CD4-positive, alpha-beta T cell (primary cell): ENCODE measurements at regions not wholly inside any gene's neighbourhood (a gene's known extent, or its start where the extent isn't known, plus 50 kb on each side); places are given as distances from the start of the nearest gene placed in this dataset.
"Not testable (repeated sequence)": the region's sequence is repeated elsewhere in the genome, so short reads cannot be mapped to it uniquely, and the experiment has no call there.

Experiments used
- ATAC-seq: fragments of 200-7000 bp; cut with Tn5 transposase; one replicate; pipeline ENCODE4 v1.10.0; 2022; ENCODE audit warnings: mild to moderate bottlenecking; ENCODE audit not compliant: poor library complexity
- CTCF ChIA-PET: fragments of 350-600 bp; sonication (Branson Sonifier 250); formaldehyde crosslinking; loops from one replicate; lab custom pipeline; 2021; ENCODE audit warnings: antibody characterized with exemption, inconsistent platforms; lab: Charles Lee
- POLR2A ChIA-PET: fragments of 350-600 bp; sonication (Branson Sonifier 250); formaldehyde crosslinking; loops from one replicate; lab custom pipeline; 2021; ENCODE audit warnings: antibody characterized with exemption, inconsistent platforms; lab: Charles Lee
- DNase-seq, 14 experiments: peaks; one replicate each; pipeline ENCODE4 v3.0.0-alpha.2; 2013 to 2020; ENCODE audit warnings: mixed read lengths in 2 of 14
- H3K27ac ChIP-seq, 2 donors: one replicate each; pipeline versions ENCODE4 v1.5.1 to v1.7.0; 2013; ENCODE audit warnings: low read length in 2 of 2, low read depth in 1 of 2, mild to moderate bottlenecking in 1 of 2
- H3K27me3 ChIP-seq, 2 experiments: 1 replicate in 1 of 2; 2 replicates in 1 of 2; pipeline versions ENCODE4 v1.6.1 to v1.7.0; 2013; ENCODE audit warnings: low read length in 2 of 2, control low read depth in 1 of 2, mild to moderate bottlenecking in 1 of 2, moderate library complexity in 1 of 2; ENCODE audit not compliant: insufficient read depth in 2 of 2, control insufficient read depth in 1 of 2
- H3K36me3 ChIP-seq: one replicate; pipeline ENCODE4 v1.6.1; 2013; ENCODE audit warnings: low read length, control low read depth; ENCODE audit not compliant: insufficient read depth
- H3K4me1 ChIP-seq: one replicate; pipeline ENCODE4 v1.6.1; 2013; ENCODE audit warnings: low read length, control low read depth; ENCODE audit not compliant: insufficient read depth
- H3K4me3 ChIP-seq: one replicate; pipeline ENCODE4 v1.5.1; 2013; ENCODE audit warnings: mild to moderate bottlenecking, low read length, moderate library complexity
- H3K9me3 ChIP-seq, 2 experiments: 1 replicate in 1 of 2; 2 replicates in 1 of 2; pipeline versions ENCODE4 v1.6.1 to v1.7.0; 2013; ENCODE audit warnings: low read length in 2 of 2, mild to moderate bottlenecking in 2 of 2, control low read depth in 1 of 2, moderate library complexity in 1 of 2; ENCODE audit not compliant: control insufficient read depth in 1 of 2, insufficient read depth in 1 of 2
- H3K27ac Mint-ChIP-seq: one replicate; pipeline ENCODE4 v1.8.0; 2020; ENCODE audit warnings: mixed read lengths
- H3K27me3 Mint-ChIP-seq: one replicate; pipeline ENCODE4 v1.8.0; 2021; ENCODE audit warnings: mixed read lengths
- H3K36me3 Mint-ChIP-seq: one replicate; pipeline ENCODE4 v1.8.0; 2021; ENCODE audit warnings: low read depth, mixed read lengths
- H3K4me1 Mint-ChIP-seq: one replicate; pipeline ENCODE4 v1.8.0; 2021; ENCODE audit warnings: low read depth, mixed read lengths
- H3K4me3 Mint-ChIP-seq: one replicate; pipeline ENCODE4 v1.8.0; 2020; ENCODE audit warnings: mild to moderate bottlenecking, mixed read lengths
- H3K9me3 Mint-ChIP-seq: one replicate; pipeline ENCODE4 v1.8.0; 2020; ENCODE audit warnings: mixed read lengths
- intact Hi-C, 2 experiments: fragments of 100-400 bp; cut with DNase I in 1 of 2; cut with micrococcal nuclease in 1 of 2; formaldehyde crosslinking; loops; one replicate each; pipeline versions ENCODE4 v1.15.1 to v1.9.0; 2023 to 2025; cut with DNase I, micrococcal nuclease
- TF ChIP-seq, protein P1 (sequence below): fragments of 200-600 bp; IDR thresholded peaks from one replicate; pipeline ENCODE4 v1.8.0; 2022; ENCODE audit warnings: antibody characterized with exemption, mild to moderate bottlenecking

DNA sequence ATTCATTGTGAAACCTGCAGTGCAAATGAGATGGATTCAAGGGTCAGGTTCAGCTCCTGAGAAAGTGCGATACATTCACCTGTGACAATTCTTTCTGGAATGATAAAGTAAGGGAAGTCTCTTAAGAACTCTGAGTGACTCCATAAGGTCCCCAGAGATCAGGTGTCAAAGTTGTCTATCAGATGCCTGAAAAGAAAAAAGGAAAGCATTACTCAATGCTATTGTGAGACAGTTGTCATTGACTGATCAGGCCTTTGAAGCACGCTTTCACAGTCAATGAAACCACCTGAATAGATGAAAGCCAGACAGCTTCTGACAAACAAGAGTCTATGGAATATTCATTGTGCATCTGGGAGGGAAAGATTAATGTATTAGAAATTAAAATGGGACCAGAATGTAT lies 252.7 kb upstream of the GALNT5 start:
- Histone ChIP-seq H3K4me3 (no peak overlapping the region), H3K4me1 (no peaks in the 10 kb centered on the region), H3K9me3 (no peaks in the 10 kb centered on the region), H3K36me3 (no peaks in the 10 kb centered on the region), H3K27me3 (no peaks in the 10 kb centered on the region), H3K27ac (no peak overlapping the region)
- intact Hi-C loops, result no loop called here
- ChIA-PET CTCF (no interaction called here), POLR2A (no interaction called here)
- Mint-ChIP-seq H3K27ac (no peak overlapping the region), H3K4me1 (no peaks in the 10 kb centered on the region), H3K27me3 (no peaks in the 10 kb centered on the region), H3K4me3 (no peak overlapping the region), H3K9me3 (no peaks in the 10 kb centered on the region), H3K36me3 (no peaks in the 10 kb centered on the region)
- TF ChIP-seq, protein P1, sequence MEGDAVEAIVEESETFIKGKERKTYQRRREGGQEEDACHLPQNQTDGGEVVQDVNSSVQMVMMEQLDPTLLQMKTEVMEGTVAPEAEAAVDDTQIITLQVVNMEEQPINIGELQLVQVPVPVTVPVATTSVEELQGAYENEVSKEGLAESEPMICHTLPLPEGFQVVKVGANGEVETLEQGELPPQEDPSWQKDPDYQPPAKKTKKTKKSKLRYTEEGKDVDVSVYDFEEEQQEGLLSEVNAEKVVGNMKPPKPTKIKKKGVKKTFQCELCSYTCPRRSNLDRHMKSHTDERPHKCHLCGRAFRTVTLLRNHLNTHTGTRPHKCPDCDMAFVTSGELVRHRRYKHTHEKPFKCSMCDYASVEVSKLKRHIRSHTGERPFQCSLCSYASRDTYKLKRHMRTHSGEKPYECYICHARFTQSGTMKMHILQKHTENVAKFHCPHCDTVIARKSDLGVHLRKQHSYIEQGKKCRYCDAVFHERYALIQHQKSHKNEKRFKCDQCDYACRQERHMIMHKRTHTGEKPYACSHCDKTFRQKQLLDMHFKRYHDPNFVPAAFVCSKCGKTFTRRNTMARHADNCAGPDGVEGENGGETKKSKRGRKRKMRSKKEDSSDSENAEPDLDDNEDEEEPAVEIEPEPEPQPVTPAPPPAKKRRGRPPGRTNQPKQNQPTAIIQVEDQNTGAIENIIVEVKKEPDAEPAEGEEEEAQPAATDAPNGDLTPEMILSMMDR, result no peak
- no peak for DNase-seq
- no peak for ATAC-seq

DNA sequence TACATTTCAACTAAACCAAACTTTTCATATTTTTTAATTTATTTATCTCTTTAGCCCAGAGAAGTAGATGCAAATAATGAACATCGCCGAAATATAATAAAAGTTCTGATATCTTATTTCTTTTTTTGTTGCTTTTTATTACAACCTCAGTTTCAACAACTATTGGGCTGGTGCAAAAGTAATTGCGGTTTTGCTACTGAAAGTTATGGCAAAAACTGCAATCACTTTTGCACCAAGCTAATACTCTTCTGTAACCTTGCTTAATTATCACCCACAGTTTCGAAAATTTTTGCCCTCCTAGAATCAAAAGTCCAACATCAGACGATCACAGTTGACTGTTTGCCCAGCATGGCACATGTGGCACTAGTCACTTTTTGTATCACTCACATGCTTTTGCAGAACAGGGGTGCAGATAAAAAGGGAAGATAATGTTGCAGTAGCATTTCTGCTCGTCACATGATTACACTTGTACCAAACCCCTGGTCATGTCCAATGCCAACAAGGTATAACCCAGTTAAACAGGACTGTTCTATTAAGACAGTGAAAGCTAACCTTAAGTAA lies 242.4 kb upstream of the GALNT5 start:
- Mint-ChIP-seq H3K27ac (no peak overlapping the region), H3K36me3 (no peaks in the 10 kb centered on the region), H3K4me1 (no peaks in the 10 kb centered on the region), H3K9me3 (no peaks in the 10 kb centered on the region), H3K27me3 (no peaks in the 10 kb centered on the region), H3K4me3 (no peak overlapping the region)
- TF ChIP-seq, protein P1, result no peak
- ATAC-seq, result no peak
- POLR2A ChIA-PET, result no interaction called here
- Histone ChIP-seq H3K27ac (no peak overlapping the region), H3K9me3 (no peaks in the 10 kb centered on the region), H3K4me3 (no peak overlapping the region), H3K27me3 (no peaks in the 10 kb centered on the region), H3K4me1 (no peaks in the 10 kb centered on the region), H3K36me3 (no peaks in the 10 kb centered on the region)
- CTCF ChIA-PET, result interaction anchor here (0.5 kb wide), 1 partner anchor 25 kb away, joined by 3 read pairs; no protein-coding TSS in a partner anchor
- intact Hi-C loops, result no loop called here
- DNase-seq, result no peak

DNA sequence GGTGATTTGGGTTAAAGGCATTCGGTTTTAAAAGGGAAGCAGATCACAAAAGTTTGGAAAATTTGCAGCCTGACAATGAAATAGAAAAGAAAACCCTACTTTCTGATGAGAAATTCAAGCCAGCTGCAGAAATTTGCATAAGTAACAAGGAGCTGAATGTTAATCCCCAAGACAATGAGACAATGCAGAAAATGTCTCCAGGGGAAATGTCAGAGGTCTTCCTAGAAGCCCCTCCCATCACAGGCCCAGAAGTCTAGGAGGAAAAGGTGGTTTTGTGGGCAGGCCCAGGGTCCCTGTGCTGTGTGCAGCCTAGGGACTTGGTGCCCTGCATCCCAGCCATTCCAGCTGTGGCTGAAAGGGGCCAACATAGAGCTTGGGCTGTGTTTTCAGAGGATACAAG lies 234.2 kb upstream of the GALNT5 start:
- H3K36me3 Mint-ChIP-seq, intact Hi-C loops, H3K4me3 Mint-ChIP-seq, CTCF ChIA-PET, H3K4me1 Mint-ChIP-seq, H3K36me3 ChIP-seq, POLR2A ChIA-PET, H3K4me1 ChIP-seq, ATAC-seq, H3K27ac Mint-ChIP-seq, H3K27me3 Mint-ChIP-seq, H3K27me3 ChIP-seq, H3K9me3 ChIP-seq, H3K27ac ChIP-seq, DNase-seq, H3K9me3 Mint-ChIP-seq, H3K4me3 ChIP-seq: not testable (repeated sequence)

DNA sequence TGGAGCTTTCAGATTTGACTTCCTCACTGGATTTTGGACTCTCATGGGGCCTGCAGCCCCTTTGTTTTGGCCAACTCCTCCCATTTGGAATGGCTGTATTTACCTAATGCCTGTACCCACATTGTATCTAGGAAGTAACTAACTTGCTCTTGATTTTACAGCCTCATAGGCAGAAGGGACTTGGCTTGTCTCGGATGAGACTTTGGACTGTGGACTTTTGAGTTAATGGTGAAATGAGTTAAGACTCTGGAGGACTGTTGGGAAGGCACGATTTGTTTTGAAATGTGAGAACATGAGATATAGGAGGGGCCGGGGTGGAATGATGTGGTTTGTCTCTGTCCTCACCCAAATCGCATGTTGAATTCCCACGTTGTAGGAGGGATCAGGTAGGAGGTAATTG lies 233.4 kb upstream of the GALNT5 start:
- intact Hi-C loops, result no loop called here
- Histone ChIP-seq H3K27me3 (no peaks in the 10 kb centered on the region), H3K4me1 (no peaks in the 10 kb centered on the region), H3K36me3 (no peaks in the 10 kb centered on the region), H3K4me3 (no peak overlapping the region), H3K27ac (no peak overlapping the region), H3K9me3 (no peaks in the 10 kb centered on the region)
- H3K27me3 Mint-ChIP-seq, result no peaks in the 10 kb centered on the region
- no peaks in the 10 kb centered on the region for H3K9me3 Mint-ChIP-seq
- ChIA-PET POLR2A (no interaction called here), CTCF (no interaction called here)
- no peaks in the 10 kb centered on the region for H3K4me1 Mint-ChIP-seq
- no peak overlapping the region for H3K27ac Mint-ChIP-seq
- DNase-seq, result no peak
- TF ChIP-seq, protein P1, result no peak
- no peak overlapping the region for H3K4me3 Mint-ChIP-seq
- no peak for ATAC-seq
- H3K36me3 Mint-ChIP-seq, result no peaks in the 10 kb centered on the region
